ENCODE measurements at regions not wholly inside any gene's neighbourhood (a gene's known extent, or its start where the extent isn't known, plus 50 kb on each side); places are given as distances from the start of the nearest gene placed in this dataset.

DNA sequence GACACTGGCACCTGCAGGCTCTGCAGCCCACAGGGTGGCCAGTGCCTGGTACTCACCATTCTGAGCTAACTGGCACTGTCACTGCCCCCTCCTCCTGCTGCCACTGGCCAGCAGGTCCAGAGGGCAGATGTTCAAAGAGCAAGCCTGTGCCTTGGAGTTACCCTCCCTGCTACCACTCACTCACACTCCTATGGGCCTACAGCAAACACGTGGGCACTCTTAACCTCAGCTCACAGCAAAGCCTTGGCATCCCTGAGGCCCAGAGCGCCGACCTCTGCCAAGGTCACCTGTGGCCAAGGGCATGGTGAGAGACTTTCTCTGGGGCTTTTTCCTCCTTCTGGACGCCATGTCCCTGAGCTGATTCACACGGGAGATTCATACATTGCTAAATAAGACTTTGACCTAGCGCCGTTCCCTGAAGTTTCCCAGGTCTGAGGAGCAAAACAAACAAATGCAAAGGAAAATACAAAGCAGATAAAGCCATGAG lies 270.0 kb upstream of the PPP2R2D start:
- no peaks in the 10 kb centered on the region for H3K36me3 ChIP-seq
- 79% methylated on average over 7 of the region's 7 CpGs for WGBS

DNA sequence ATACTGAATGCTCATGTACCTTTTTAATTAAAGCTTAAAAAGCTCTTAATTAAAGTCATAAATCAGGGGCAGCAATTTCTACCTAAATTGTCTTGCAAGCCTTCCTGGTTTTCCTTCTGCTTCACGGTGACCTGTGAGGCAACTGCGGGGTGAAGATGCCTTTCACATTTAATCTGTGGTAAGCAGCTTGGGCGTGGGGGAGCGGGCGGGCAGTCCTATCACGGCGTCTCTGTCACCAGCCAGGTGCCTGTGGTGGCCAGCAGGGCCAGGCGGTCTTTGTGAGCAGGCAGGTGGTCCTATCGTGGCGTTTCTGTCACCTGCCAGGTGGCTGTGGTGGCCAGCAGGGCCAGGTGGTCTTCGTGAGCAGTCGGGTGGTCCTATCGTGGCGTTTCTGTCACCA lies 269.2 kb upstream of the PPP2R2D start:
- no peaks in the 10 kb centered on the region for H3K4me1 ChIP-seq
- intact Hi-C loops (cut with DNase I) = no loop called here
- TF ChIP-seq EP300 (IDR thresholded peaks at IDR 0.05) (no peak), POLR2AphosphoS5 (IDR thresholded peaks at IDR 0.05) (no peak), POLR2A (IDR thresholded peaks at IDR 0.05; ENCODE audit: low read depth) (no peak)
- TF ChIP-seq, protein P1, sequence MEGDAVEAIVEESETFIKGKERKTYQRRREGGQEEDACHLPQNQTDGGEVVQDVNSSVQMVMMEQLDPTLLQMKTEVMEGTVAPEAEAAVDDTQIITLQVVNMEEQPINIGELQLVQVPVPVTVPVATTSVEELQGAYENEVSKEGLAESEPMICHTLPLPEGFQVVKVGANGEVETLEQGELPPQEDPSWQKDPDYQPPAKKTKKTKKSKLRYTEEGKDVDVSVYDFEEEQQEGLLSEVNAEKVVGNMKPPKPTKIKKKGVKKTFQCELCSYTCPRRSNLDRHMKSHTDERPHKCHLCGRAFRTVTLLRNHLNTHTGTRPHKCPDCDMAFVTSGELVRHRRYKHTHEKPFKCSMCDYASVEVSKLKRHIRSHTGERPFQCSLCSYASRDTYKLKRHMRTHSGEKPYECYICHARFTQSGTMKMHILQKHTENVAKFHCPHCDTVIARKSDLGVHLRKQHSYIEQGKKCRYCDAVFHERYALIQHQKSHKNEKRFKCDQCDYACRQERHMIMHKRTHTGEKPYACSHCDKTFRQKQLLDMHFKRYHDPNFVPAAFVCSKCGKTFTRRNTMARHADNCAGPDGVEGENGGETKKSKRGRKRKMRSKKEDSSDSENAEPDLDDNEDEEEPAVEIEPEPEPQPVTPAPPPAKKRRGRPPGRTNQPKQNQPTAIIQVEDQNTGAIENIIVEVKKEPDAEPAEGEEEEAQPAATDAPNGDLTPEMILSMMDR (IDR thresholded peaks at IDR 0.05) = no peak
- peaks cover 0 to 23% (median 0%) of the 10 kb centered on the region in 4 donors for H3K27me3 ChIP-seq
- no peak overlapping the region for H3K4me3 ChIP-seq
- DNase-seq (ENCODE audit: extremely low spot score) = peak; percentile 50
- H3K27ac ChIP-seq (replicated peaks in 1 of 4) = no peak overlapping the region
- peaks cover 0 to 8% (median 3%) of the 10 kb centered on the region in 4 donors for H3K9me3 ChIP-seq
- H3K36me3 ChIP-seq = no peaks in the 10 kb centered on the region
- WGBS = 78% methylated on average over 8 of the region's 14 CpGs

More for the DNA sequence above, 270.0 kb upstream of the PPP2R2D start:
- TF ChIP-seq, protein P1 (IDR thresholded peaks at IDR 0.05) = no peak
- TF ChIP-seq POLR2A (IDR thresholded peaks at IDR 0.05; ENCODE audit: low read depth) (no peak), EP300 (IDR thresholded peaks at IDR 0.05) (no peak), POLR2AphosphoS5 (IDR thresholded peaks at IDR 0.05) (no peak)
- Histone ChIP-seq H3K9me3 (peaks cover 0 to 8% (median 3%) of the 10 kb centered on the region in 4 donors), H3K27ac (replicated peaks in 1 of 4) (no peak overlapping the region), H3K4me1 (no peaks in the 10 kb centered on the region), H3K4me3 (no peak overlapping the region), H3K27me3 (peaks cover 0 to 17% (median 0%) of the 10 kb centered on the region in 4 donors)
- intact Hi-C loops (cut with DNase I) = no loop called here
- DNase-seq (ENCODE audit: extremely low spot score) = peak; percentile 74

DNA sequence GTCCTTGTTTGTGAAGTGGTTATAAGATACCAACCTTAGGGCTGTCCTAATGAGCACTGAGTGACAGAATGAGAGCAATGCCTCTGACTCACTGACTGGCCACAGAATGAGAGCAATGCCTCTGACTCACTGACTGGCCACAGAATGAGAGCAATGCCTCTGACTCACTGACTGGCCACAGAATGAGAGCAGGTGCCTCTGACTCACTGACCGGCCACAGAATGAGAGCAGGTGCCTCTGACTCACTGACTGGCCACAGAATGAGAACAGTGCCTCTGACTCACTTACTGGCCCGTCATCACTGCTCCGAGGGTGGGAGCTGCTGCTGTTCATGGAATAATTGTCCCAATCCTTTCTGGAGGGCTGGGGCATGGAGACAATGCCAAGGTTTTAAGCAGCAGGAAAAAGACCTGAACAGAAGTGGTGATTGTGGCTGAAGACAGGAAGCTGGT lies 265.2 kb upstream of the PPP2R2D start:
- H3K27ac ChIP-seq (replicated peaks in 1 of 4) = no peak overlapping the region
- 36% methylated on average over 3 of the region's 3 CpGs for WGBS
- H3K27me3 ChIP-seq = peaks cover 0 to 40% (median 0%) of the 10 kb centered on the region in 4 donors
- peaks cover 0 to 24% (median 15%) of the 10 kb centered on the region in 4 donors for H3K9me3 ChIP-seq
- H3K36me3 ChIP-seq = no peaks in the 10 kb centered on the region
- DNase-seq (ENCODE audit: extremely low spot score) = peak; percentile 29
- intact Hi-C loops (cut with DNase I) = no loop called here
- TF ChIP-seq POLR2A (IDR thresholded peaks at IDR 0.05; ENCODE audit: low read depth) = no peak
- no peaks in the 10 kb centered on the region for H3K4me1 ChIP-seq
- no peak overlapping the region for H3K4me3 ChIP-seq

DNA sequence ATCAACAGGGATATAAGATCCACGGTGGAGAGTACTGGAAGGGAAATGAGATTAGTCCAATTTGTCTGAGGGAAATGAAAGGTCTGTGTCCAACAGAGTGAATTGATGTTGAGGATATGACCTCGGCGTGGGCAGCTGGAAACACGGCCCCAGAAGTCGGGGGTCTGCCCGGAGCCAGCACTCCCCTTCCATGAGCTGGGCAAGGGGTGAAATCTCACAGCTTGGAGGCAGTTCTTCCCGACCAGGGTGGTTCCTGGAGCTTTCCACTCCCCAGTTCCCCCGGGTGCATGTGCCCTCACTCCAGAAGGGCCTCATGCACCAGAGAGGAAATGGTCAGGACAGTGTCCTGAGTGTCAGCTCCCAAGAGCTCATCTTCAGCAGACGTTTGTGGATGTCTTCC lies 264.7 kb upstream of the PPP2R2D start:
- peak; percentile 83 for DNase-seq (ENCODE audit: extremely low spot score)
- TF ChIP-seq EP300 (IDR thresholded peaks at IDR 0.05) = no peak
- TF ChIP-seq POLR2A (IDR thresholded peaks at IDR 0.05; ENCODE audit: low read depth) = no peak
- TF ChIP-seq POLR2AphosphoS5 (IDR thresholded peaks at IDR 0.05) = no peak
- TF ChIP-seq, protein P1 (IDR thresholded peaks at IDR 0.05) = no peak
- WGBS = 60% methylated on average over 6 of the region's 9 CpGs

DNA sequence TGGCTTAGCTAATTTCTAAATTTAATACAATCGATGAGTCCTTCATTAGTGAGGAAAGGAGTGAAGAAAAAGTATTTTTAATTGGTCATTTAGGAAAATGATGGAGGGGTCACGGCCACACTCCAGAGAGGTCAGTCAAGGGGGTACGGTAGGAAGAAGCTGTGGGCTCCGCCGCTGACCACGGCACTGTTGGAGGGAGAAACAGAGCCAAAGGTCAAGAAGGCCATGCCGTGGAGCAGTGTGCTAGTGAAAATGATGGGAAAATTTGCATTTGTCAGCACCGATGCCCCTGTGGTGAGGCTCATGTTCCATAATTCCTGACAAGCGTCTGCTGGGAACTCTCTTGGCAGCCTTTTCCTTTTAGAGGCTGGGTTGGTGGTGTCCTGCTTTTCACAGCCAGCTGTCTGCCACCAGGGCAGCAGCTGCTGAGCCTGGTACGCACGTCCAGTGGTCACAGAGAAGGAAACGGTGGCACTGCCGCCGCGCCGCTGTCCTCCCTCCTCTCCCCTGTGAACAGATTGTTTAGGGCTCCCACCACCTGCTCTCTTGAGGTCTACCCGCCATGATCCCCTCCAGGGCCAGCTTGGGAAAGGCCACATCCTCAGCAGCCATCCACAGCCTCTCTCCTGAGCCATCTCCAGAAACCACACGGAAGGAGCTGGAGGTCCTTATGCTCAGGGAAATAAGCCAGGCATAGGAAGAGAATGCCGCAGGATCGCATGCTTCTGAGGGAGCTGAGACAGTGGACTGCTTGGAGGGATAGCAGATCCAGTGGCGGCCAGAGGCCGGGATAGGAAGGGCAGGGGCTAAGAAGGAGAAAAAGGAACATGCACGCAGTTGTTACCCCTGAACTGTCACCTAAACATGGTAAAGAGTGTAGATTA lies 263.7 kb upstream of the PPP2R2D start:
- TF ChIP-seq, protein P1 (IDR thresholded peaks at IDR 0.05) = no peak
- TF ChIP-seq POLR2A (IDR thresholded peaks at IDR 0.05; ENCODE audit: low read depth) (no peak), EP300 (IDR thresholded peaks at IDR 0.05) (no peak), POLR2AphosphoS5 (IDR thresholded peaks at IDR 0.05) (no peak)
- peaks cover 0 to 30% (median 0%) of the 10 kb centered on the region in 4 donors for H3K27me3 ChIP-seq
- H3K4me3 ChIP-seq = no peak overlapping the region
- no peak overlapping the region for H3K27ac ChIP-seq (replicated peaks in 1 of 4)
- DNase-seq (ENCODE audit: extremely low spot score) = peak; percentile 70
- WGBS = 84% methylated on average over 21 of the region's 23 CpGs
- intact Hi-C loops (cut with DNase I) = no loop called here
- H3K36me3 ChIP-seq = no peaks in the 10 kb centered on the region
- H3K9me3 ChIP-seq = peaks cover 0 to 29% (median 18%) of the 10 kb centered on the region in 4 donors
- H3K4me1 ChIP-seq = no peaks in the 10 kb centered on the region

More for the DNA sequence above, 264.7 kb upstream of the PPP2R2D start:
- Histone ChIP-seq H3K27me3 (peaks cover 0 to 35% (median 0%) of the 10 kb centered on the region in 4 donors), H3K36me3 (no peaks in the 10 kb centered on the region), H3K4me3 (no peak overlapping the region), H3K27ac (replicated peaks in 1 of 4) (no peak overlapping the region), H3K9me3 (peaks cover 0 to 25% (median 15%) of the 10 kb centered on the region in 4 donors), H3K4me1 (no peaks in the 10 kb centered on the region)
- intact Hi-C loops (cut with DNase I) = no loop called here
